Hepatic stellate cell (primary cell): ENCODE measurements at regions not wholly inside any gene's neighbourhood (a gene's known extent, or its start where the extent isn't known, plus 50 kb on each side); places are given as distances from the start of the nearest gene placed in this dataset.
"Not testable (repeated sequence)": the region's sequence is repeated elsewhere in the genome, so short reads cannot be mapped to it uniquely, and the experiment has no call there.

Experiments used
- DNase-seq: peaks from one replicate; pipeline ENCODE4 v3.0.0; 2011; ENCODE audit warnings: low spot score

DNA sequence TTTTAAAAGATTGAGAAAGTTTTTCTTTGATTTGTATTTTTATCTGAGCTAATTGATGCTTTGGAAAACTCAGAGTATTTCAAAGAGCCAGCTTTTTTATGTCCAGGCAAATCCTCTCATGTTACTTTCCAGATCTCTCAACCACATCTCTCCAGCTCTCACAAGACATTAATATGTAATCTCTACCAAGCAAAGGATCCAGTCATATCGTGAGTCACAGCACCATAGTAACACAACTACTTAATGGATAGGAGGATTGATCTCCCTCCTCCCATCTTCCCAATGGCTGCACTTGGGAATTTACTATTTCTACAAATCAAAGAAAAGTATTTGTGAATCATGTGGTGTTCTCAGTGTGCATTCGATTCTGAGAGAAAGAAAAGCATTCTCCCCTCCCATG lies 63.3 kb downstream of the POU4F1 start:
- no peak for DNase-seq

DNA sequence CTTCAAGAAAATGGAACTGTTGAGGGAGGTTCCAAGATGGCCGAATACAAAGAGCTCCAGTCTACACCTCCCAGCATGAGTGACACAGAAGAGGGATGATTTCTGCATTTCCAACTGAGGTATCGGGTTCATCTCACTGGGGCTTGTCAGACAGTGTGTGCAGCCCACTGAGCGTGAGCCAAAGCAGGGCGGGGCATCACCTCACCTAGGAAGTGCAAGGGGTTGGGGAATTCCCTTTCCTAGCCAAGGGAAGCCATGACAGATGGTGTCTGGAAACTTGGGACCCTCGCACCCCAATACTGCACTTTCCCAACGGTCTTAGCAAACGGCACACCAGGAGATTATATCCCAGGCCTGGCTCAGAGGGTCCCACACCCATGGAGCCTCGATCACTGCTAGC lies 77.3 kb downstream of the POU4F1 start:
- DNase-seq = not testable (repeated sequence)

DNA sequence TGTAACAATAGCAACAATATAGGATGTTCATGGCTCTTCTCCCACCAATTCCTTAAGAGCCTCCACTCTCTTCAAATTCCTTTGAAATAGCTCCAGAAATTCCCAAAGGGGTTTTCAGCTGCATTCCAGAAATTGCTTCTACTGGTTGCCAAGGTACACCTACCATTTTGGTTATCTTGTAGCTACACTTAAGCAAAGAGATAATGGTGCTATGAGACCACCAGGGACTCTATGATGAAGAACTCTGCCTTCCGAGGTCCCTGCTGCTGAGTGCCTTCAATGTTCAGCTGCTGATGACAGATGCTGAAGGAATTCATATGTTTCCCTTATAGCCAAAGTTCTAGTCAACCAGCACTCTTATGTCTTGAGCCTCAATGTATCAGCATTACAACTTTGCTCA lies 78.4 kb downstream of the POU4F1 start:
- no peak for DNase-seq

DNA sequence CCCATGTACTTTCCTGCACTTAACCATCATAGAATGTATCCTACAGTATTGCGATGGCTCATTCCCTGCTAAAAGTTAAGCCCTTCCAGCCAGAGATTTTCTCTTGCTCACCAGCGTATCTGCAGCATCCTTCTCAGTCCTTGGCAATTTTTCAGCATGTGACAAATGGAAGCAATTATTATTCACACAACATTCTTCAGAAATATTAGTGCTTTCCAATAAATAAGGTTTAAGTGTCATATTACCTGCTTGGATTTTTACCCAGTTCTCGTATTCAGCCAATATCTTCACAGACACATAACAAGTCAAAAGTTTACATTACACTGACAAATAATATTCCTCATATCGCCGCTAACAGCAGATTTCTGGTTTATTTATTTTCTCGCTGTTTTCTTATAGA lies 82.3 kb downstream of the POU4F1 start:
- no peak for DNase-seq

DNA sequence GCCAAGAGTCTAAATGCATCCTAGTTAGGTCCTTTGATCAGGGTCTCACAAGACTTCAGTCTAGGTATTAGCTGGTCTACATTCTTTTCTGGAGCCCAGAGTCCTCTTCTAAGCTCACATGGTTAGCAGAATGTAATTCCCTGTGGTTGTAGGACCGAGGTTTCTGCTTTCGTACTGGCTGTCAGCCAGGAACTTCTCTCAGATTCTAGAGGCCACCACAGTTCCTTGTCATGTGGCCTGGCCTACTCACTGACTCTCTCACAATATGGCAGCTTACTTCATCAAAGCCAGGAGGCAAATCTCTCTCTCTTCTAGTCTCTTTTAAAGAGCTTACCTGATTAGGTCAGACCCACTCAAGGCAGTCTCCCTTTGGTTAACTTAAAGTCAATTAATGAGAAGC lies 82.9 kb downstream of the POU4F1 start:
- no peak for DNase-seq

DNA sequence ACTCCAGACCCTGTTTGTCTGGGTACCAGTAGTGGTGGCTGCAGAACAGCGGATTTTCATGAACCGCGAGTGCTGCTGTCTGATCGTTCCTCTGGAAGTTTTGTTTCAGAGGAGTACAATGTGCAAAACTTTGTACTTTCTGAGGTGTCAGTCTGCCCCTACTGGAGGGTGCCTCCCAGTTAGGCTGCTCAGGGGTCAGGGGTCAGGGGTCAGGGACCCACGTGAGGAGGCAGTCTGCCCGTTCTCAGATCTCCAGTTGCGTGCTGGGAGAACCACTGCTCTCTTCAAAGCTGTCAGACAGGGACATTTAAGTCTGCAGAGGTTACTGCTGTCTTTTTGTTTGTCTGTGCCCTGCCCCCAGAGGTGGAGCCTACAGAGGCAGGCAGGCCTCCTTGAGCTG lies 84.9 kb downstream of the POU4F1 start:
- not testable (repeated sequence) for DNase-seq

DNA sequence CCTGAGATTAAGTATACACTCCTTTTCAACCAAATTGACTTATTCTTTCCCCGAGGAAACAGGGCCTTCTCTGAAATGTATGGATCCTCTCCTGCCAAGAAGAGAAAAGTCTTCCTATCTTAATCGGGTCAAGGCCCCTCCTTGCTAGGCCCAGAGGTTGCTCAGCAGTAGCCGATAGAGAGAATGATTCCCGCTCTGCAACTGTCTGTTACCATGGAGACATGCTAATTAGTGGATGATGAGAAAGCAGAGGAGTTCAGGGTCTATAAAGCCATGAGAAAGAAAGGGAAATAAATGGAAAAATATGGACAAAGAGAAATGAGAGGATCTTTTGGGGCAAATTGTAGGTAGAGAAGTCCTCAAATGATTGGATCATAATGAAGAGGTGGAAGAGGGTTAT lies 103.5 kb downstream of the POU4F1 start:
- no peak for DNase-seq

DNA sequence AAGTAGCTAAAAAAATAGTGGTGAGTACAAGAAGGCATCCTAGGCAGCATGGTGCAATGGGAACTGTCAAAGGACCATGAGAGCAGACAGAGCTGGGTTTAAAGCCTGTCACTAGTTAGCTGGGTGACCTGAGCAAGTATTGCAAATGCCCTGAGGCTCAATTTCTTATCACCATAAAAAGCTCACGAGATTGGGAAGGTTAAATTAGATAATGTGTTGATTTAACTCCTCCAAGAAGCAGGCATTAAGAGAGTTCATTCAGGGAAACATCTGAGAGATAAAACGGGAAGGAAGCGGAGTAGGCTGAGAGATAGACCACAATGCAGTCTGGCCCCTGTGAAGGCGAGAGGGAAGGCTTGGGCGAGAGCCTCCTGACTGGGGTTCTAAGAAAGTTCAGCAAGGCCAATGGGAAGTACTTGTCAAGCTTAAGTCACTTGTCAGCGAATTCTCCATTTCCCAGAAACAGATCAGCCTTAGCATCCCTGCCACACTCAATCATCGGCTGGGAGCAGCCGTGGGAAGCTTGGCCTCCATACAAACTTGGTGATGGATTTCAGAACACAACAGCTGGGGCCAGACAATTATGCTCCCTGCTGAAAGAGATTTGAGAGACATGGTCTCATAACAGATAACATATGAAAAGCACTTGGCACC lies 105.5 kb downstream of the POU4F1 start:
- no peak for DNase-seq

DNA sequence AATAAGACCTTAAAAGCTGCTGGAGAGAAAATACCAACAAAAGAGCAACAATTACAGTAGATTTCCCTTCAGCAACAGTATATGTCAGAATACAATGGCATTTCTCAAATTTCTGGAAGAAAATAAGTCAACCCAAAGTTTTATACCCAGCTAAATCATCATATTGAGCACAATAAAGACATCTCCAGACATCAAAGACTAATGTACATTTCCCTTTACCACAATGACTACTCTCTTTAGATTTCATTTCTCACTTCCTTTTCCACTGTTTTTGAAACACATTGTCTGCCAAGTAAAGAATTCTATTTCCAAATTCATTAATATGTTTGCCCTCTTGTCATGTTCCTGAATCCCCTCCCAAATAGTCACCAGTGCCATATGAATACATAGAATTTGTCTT lies 111.4 kb downstream of the POU4F1 start:
- DNase-seq = no peak

DNA sequence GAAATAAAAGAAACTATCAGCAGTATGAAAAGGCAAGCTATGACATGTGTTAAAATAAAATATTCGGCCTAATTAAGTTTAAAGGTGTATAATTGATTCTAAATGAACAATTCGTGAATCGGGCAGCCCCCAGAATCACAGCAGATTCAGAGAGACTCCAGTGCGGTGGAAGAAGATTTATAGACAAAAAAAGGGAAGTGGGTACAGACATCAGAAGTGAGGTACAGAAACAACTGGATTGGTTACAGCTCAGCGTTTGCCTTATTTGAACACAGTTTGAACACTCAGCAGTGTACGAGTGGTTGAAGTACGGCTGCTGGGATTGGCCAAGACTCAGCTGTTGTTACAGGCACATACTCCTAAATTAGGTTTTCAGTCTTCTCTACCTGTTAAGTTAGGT lies 113.1 kb downstream of the POU4F1 start:
- DNase-seq = not testable (repeated sequence)

DNA sequence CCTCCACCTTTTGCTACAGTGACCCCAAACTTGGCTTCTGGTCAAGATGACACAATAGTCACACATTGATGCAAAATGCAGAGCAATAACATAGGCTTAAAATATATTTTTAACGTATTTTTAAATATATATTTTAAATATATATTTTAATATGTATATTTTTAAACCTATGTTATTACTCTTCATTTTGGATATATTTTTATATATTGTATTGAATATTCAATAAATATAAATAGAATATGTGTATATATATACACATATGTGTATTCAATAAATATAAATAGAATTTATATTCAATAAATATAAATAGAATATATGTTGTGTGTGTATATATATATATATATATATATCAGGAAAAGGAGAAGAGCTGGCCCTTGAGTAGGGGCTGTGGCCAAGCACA lies 115.6 kb downstream of the POU4F1 start:
- DNase-seq = no peak

DNA sequence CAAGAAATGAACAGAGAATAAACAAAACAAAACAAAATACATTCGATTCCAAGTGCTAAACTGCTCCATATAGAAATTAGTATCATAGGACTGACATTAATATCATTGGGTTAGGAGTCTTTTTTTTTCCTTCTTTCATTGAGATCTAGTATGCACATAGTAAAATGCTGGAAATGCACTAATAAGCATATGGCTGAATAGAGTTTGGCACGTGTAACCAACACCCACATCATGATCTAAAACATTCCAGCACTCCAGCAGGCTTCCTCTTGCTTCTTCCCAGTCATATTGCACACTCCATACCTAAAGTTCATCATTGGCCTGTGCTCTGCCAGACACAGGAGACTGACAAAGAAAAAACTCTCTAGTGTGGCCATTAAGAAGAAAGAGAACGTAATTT lies 117.5 kb downstream of the POU4F1 start:
- DNase-seq = no peak

DNA sequence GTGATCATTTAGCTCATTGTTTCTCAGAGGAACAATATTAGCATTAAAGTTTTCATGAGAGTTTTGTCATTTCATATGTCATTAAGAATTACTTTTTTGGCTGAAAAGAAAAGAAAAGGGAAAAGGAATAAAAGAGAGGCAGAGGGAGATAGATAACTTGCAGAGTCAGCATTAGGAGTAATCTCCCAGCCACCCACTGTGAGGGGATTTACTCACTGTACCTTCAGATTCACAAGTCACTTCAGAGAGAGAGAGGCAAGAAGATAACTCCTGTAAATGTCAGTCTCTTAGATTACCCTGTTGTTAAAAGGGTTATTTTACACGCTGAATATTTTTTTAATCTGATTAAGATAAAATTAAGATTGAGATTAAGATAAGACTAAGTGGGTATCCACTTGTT lies 125.2 kb downstream of the POU4F1 start:
- no peak for DNase-seq

DNA sequence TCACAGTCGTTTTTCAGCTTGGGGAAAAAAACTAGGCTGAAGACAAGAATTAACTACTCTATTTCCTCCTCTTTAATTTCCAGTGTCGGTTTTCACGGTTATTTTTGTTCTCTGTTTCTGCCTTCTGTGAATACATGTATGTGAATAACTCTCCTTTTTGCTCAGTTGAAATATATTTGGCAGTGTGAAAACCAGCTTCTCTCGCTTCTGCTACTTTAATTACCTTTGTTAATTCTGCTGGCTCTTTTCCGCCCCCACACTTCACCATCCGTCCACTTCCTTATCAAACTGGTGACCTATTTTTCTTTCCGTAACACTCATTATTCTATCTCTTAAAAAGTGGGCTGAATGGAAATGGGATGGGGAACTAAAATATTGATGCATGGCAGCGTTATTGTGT lies 126.4 kb downstream of the POU4F1 start:
- DNase-seq = no peak

DNA sequence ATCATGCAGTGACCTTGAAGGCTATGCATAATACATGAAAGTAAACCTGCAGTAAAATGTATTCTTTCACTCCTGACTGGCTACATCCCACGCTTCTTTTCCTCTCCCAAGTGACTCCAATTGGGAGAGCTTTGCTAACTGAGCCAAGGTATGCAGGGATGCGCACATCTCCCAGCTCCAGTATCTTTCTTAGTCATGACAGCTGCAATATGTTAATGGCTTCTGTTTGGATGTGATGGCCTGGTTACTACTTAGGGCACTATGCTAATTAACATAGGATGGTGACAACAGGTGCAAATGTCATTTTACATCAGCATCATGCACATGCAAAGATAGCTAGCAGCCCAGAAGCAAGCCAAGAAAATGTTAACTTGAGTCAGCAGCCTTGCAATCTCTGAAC lies 134.7 kb downstream of the POU4F1 start:
- no peak for DNase-seq

DNA sequence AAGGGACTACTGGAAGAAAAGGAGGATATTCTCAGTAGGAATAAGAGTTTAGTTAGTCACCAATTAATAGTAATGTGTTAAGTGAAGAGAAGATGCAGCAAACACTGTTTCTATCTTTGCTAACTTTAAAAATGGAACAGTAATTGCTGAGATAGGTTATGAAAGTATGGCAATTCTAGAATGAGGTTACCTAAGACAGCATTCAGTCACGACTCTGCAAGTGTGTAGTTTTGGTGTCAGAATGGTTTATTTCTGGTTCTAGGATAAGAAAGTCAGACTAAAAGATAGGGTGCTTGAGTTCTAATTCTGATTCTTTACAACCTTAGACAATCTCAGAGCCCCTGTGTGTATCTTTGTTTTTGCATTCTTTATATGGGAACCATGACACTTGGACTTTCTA lies 138.1 kb downstream of the POU4F1 start:
- DNase-seq = no peak

DNA sequence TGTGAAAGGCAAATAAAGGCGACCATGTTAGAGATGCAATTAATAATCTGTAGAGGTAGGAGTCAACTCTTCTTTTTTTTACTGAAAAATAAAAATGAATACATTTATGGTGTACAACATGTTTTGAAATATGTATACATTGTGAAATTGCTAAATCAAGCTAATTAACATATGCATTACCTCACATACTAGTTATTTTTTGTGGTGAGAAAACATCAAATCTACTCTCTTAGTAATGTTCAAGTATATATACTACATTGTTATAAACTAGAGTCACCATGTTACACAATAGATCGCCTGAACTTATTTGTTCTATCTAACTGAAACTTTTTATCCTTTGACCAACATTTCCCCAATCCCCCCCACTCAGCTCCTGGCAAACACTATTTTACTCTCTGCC lies 143.2 kb downstream of the POU4F1 start:
- no peak for DNase-seq

DNA sequence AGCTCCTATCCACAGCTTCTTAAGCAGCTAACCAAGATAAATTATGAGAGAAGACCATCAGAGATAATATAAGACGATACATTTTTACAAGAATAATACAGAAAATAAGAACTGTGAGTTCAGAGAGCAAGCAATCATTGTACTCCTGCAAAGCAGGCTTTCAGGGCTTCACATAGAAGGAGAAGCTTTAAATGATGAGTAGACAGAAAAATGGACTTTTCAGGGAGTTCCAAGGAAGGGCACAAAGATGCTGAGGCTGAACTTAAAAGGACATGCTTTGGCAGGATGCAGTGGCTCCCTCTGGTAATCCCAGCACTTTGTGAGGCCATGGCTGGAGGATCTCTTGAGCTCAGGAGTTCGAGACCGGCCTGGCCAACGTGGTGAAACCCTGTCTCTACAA lies 159.5 kb downstream of the POU4F1 start:
- DNase-seq = no peak

DNA sequence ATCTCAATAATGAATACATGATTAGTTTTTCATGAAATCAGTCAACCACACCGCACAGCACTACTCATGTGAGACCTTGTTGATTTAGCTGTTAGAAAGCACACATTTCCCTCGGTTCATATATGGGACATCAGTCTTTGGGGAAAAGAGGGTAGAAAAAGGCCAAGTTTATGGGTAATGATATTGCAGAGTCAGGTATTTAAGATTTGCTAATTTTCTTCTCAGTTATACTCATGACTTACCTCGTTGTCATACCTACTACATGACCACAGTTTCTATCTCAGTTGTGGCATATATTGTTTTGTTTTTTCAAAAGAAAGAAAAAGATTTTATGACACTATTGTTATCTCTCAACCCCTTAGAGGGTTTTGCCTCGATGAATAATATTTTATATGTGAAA lies 165.6 kb downstream of the POU4F1 start:
- no peak for DNase-seq

DNA sequence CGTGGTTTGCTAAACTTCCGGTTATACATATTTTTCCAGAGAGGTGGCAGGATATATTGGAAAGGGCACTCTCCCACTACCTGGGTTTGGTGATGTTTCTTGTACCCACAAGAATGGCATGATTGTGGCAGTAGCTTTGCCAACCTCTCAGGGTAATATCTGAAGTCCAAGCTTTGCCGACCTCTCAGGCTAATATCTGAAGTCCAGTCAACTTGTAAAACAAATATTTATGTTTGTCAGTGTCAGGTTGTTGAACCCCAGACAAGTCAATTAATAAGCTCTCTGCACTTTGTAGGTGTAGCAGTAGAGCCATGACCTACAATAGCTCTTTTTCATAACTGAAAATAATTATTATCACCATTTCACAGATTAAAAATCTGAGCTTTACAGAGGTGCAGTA lies 167.0 kb downstream of the POU4F1 start:
- DNase-seq = no peak

DNA sequence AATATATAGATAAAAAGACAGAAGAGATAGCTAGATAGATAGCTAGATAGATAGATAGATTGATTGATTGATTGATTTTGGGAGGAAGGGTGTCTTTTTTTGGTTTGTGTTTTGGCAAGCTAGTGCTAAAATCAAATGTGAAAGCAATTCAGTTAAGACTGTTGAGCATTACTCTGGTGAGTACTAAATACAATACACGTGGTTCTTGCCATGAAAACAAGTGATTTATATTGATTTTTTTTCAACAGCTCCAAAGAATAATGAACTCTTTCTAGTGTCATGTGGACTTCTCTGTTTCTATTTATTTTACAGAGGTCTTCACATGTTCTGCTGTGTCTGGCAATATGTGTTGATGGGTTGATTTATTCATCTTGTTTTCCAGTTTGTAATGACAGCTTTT lies 172.0 kb downstream of the POU4F1 start:
- DNase-seq = no peak

DNA sequence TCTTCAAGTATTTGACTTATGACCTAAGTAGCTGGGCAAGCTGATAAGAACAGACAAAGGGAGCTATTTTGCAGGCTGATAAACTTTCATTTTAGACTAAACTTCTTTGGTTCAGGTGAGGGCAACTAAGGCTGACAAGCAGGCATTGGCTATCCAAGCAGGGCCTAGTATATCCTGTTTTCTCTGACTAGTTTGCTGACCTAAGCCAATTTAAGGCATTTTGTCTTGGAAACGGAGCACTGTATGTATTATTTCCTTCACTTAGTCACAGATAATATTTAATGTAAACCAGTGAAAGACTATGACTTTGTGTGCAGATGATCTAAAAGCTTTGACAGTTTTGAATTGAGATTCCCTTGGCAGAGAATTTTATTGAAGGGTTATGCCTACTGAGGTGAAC lies 172.5 kb downstream of the POU4F1 start:
- no peak for DNase-seq

DNA sequence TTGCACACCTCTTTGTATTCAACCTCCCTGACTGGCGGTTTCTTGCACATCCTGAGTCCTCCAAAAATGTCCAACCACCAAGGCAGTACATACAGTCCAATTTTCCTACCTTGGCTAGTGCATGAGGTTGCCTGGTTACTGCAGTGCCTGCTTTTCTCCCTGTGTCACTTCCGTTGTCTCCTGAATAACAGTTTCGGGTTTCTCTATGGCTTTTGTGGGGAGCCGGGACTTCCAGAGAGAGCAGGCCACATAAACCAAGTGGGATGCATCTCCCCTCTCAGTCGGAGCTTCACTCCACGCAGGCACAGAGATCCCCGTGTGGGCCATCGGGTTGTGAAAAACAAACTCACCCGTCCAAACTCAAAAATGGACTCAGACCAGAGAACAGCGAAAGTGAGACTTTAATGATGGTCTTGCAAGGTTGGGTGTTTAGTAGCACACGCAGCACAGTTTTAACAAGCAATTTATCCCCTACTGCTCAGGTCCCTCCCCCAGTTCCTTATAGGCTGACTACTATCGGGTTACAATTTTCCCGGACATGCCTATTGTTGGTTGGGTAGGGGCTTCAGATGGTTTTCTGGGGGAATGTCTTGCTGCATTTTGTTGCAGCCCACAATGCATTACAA lies 173.1 kb downstream of the POU4F1 start:
- DNase-seq = no peak

DNA sequence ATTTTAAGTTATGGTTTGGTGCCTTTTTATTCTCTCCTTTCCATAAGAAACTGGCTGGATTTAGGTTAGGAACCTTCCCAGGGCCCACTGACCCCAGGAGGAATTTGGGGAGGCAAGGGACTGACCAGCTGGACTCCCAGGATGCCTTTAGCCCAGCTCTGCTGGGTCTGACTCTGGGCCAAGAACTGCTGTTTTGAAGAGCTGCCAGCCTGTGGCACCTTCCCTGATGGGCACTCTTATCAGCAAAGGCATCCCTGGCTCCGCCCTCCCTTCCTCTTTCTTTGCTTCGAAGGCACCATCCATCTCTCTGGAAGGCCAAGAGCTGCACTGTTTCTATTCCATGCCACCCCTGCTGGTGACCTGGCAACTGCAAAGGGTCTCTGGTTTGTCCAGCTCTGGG lies 174.7 kb downstream of the POU4F1 start:
- DNase-seq = no peak
